H1 (cell line): ENCODE measurements at regions not wholly inside any gene's neighbourhood (a gene's known extent, or its start where the extent isn't known, plus 50 kb on each side); places are given as distances from the start of the nearest gene placed in this dataset.

Experiments
- CTCF ChIA-PET: fragments of 300-600 bp; sonication (Branson Sonifier 250); formaldehyde crosslinking; loops from one replicate; lab custom pipeline; 2021; ENCODE audit not compliant: partially characterized antibody; lab: Charles Lee
- POLR2A ChIA-PET: fragments of 300-600 bp; sonication (Branson Sonifier 250); formaldehyde crosslinking; loops from one replicate; lab custom pipeline; 2021; ENCODE audit warnings: inconsistent platforms; ENCODE audit not compliant: partially characterized antibody; lab: Charles Lee
- DNase-seq, 2 experiments: peaks; one replicate each; pipeline versions ENCODE4 v3.0.0 to v3.0.0-alpha.2; 2010 to 2022; ENCODE audit warnings: low spot score in 2 of 2, low read depth in 1 of 2, mixed read lengths in 1 of 2
- FAIRE-seq: peaks from 2 replicates; lab custom pipeline; 2011; peaks lifted over from hg19 to GRCh38; lab: Jason Lieb, UNC
- H2AFZ ChIP-seq: 2 replicates; pipeline ENCODE4 v1.8.1; 2012; ENCODE audit warnings: low read length, inconsistent platforms
- H2AK5ac ChIP-seq: 2 replicates; pipeline ENCODE4 v1.6.1; 2013; ENCODE audit warnings: low read depth, low read length
- H2BK120ac ChIP-seq: replicated peaks from 2 replicates; pipeline ENCODE3; 2013; ENCODE audit warnings: low read depth, low read length, inconsistent platforms
- H2BK12ac ChIP-seq: 2 replicates; pipeline ENCODE4 v1.6.1; 2013; ENCODE audit warnings: low read depth, low read length
- H2BK15ac ChIP-seq: 2 replicates; pipeline ENCODE4 v1.6.1; 2013; ENCODE audit warnings: low read length
- H2BK20ac ChIP-seq: 2 replicates; pipeline ENCODE4 v1.6.1; 2013; ENCODE audit warnings: low read length
- H2BK5ac ChIP-seq: 2 replicates; pipeline ENCODE4 v1.6.1; 2013; ENCODE audit warnings: low read depth, low read length
- H3K14ac ChIP-seq: 2 replicates; pipeline ENCODE4 v1.6.1; 2013; ENCODE audit warnings: inconsistent platforms; ENCODE audit not compliant: insufficient read length
- H3K18ac ChIP-seq: 2 replicates; pipeline ENCODE4 v1.6.1; 2013; ENCODE audit warnings: low read length; ENCODE audit errors: extremely low read depth
- H3K23ac ChIP-seq: 2 replicates; pipeline ENCODE4 v1.6.1; 2013; ENCODE audit warnings: inconsistent platforms; ENCODE audit not compliant: insufficient read length
- H3K23me2 ChIP-seq: 2 replicates; pipeline ENCODE4 v1.6.1; 2013; ENCODE audit warnings: low read depth, low read length
- H3K27ac ChIP-seq: 2 replicates; pipeline ENCODE4 v1.6.1; 2011; ENCODE audit warnings: low read depth, low read length, inconsistent platforms
- H3K27me3 ChIP-seq, 4 experiments: replicated peaks in 1 of 4; 1 replicate in 1 of 4; 2 replicates in 3 of 4; pipeline versions ENCODE4 v1.6.1 to v1.8.1; 2011 to 2013; ENCODE audit warnings: low read length in 3 of 4, mild to moderate bottlenecking in 3 of 4, inconsistent platforms in 2 of 4, mixed read lengths in 2 of 4, moderate library complexity in 1 of 4; ENCODE audit not compliant: control insufficient read depth in 3 of 4, insufficient read depth in 3 of 4; ENCODE audit errors: extremely low read depth in 1 of 4
- H3K36me3 ChIP-seq, 4 experiments: 2 replicates each; pipeline versions ENCODE4 v1.6.1 to v1.8.1; 2011 to 2013; ENCODE audit warnings: mild to moderate bottlenecking in 4 of 4, low read length in 3 of 4, moderate library complexity in 2 of 4, control low read depth in 1 of 4, inconsistent platforms in 1 of 4; ENCODE audit not compliant: insufficient read depth in 4 of 4, control insufficient read depth in 2 of 4
- H3K4ac ChIP-seq: replicated peaks from 2 replicates; pipeline ENCODE3; 2013; ENCODE audit warnings: low read length, low read depth, mixed read lengths, inconsistent platforms; ENCODE audit not compliant: insufficient read length
- H3K4me1 ChIP-seq, 4 experiments: replicated peaks in 1 of 4; 1 replicate in 1 of 4; 2 replicates in 3 of 4; pipeline versions ENCODE4 v1.6.1 to v1.8.1; 2011 to 2013; ENCODE audit warnings: low read length in 3 of 4, inconsistent platforms in 2 of 4, mixed read lengths in 1 of 4; ENCODE audit not compliant: insufficient read depth in 4 of 4, control insufficient read depth in 3 of 4
- H3K4me2 ChIP-seq, 2 experiments: 2 replicates each; pipeline versions ENCODE4 v1.6.1 to v1.8.1; 2011 to 2013; ENCODE audit warnings: low read depth in 2 of 2, low read length in 2 of 2, control low read depth in 1 of 2, inconsistent platforms in 1 of 2, mild to moderate bottlenecking in 1 of 2; ENCODE audit not compliant: insufficient read depth in 1 of 2
- H3K4me3 ChIP-seq, 4 experiments: fragments of 200-600, 300-600 bp in 1 of 4; sonication (generic), shearing (Covaris generic), sonication (Bioruptor Twin) in 1 of 4; 2 replicates each; pipeline versions ENCODE4 v1.5.1 to v1.8.1; 2011 to 2016; ENCODE audit warnings: low read length in 4 of 4, low read depth in 3 of 4, control low read depth in 2 of 4, inconsistent platforms in 2 of 4, mild to moderate bottlenecking in 2 of 4, mixed read lengths in 1 of 4, moderate library complexity in 1 of 4; ENCODE audit not compliant: insufficient read depth in 2 of 4; ENCODE audit errors: extremely low read depth in 1 of 4
- H3K56ac ChIP-seq: replicated peaks from 2 replicates; pipeline ENCODE3; 2013; ENCODE audit warnings: low read depth, mild to moderate bottlenecking, mixed read lengths, low read length, inconsistent platforms; ENCODE audit not compliant: insufficient read length
- H3K79me1 ChIP-seq: 2 replicates; pipeline ENCODE4 v1.6.1; 2013; ENCODE audit warnings: low read depth, low read length, control low read depth
- H3K79me2 ChIP-seq, 2 experiments: 2 replicates each; pipeline versions ENCODE4 v1.6.1 to v1.8.1; 2012 to 2013; ENCODE audit warnings: low read length in 2 of 2, mild to moderate bottlenecking in 2 of 2, inconsistent platforms in 1 of 2; ENCODE audit not compliant: insufficient read depth in 2 of 2, control insufficient read depth in 1 of 2
- H3K9ac ChIP-seq, 4 experiments: replicated peaks in 1 of 4; 1 replicate in 1 of 4; 2 replicates in 3 of 4; pipeline versions ENCODE4 v1.6.1 to v1.8.1; 2011 to 2013; ENCODE audit warnings: low read depth in 3 of 4, low read length in 3 of 4, control low read depth in 2 of 4, mild to moderate bottlenecking in 2 of 4, moderate library complexity in 2 of 4, inconsistent platforms in 1 of 4; ENCODE audit errors: extremely low read depth in 1 of 4
- H3K9me3 ChIP-seq, 2 experiments: 2 replicates each; pipeline versions ENCODE4 v1.6.1 to v1.8.1; 2012 to 2013; ENCODE audit warnings: mild to moderate bottlenecking in 2 of 2, moderate library complexity in 2 of 2, control low read depth in 1 of 2, inconsistent platforms in 1 of 2, low read depth in 1 of 2, low read length in 1 of 2, mixed read lengths in 1 of 2; ENCODE audit not compliant: insufficient read depth in 2 of 2
- H4K20me1 ChIP-seq, 2 experiments: replicated peaks in 1 of 2; 2 replicates each; pipeline versions ENCODE3 to v1.8.1; 2011 to 2013; ENCODE audit warnings: inconsistent platforms in 2 of 2, low read length in 2 of 2, mild to moderate bottlenecking in 1 of 2; ENCODE audit not compliant: insufficient read depth in 2 of 2, control insufficient read depth in 1 of 2
- H4K5ac ChIP-seq: 2 replicates; pipeline ENCODE4 v1.6.1; 2013; ENCODE audit warnings: low read length, low read depth, mixed read lengths, inconsistent platforms; ENCODE audit not compliant: insufficient read length
- H4K8ac ChIP-seq: 2 replicates; pipeline ENCODE4 v1.8.0; 2013; ENCODE audit warnings: mild to moderate bottlenecking, moderate library complexity, low read length, inconsistent platforms; ENCODE audit not compliant: insufficient read depth; ENCODE audit errors: extremely low read depth
- H4K91ac ChIP-seq: replicated peaks from 2 replicates; pipeline ENCODE3; 2013; ENCODE audit warnings: low read length, mixed read lengths, inconsistent platforms; ENCODE audit not compliant: insufficient read length
- CBX5 ChIP-seq: fragments of 300-800, 300-1000 bp; sonication (generic); IDR thresholded peaks from 2 replicates; pipeline ENCODE4 v1.7.1; 2016; ENCODE audit warnings: antibody characterized with exemption, low read length, low read depth
- CHD2 ChIP-seq: IDR thresholded peaks from 2 replicates; pipeline ENCODE4 v1.6.1; 2012; ENCODE audit warnings: low read length, improper control_type of control experiment
- TAF7 ChIP-seq: optimal IDR thresholded peaks from 2 replicates; pipeline ENCODE3; 2011; ENCODE audit warnings: low read depth, mild to moderate bottlenecking, inconsistent platforms, low read length, moderate library complexity, borderline replicate concordance
- WGBS, 2 experiments: shearing (Covaris generic) in 1 of 2; methylation state at CpG; one replicate each; pipeline versions ENCODE4 v1.1.6 to v1.1.7; 2013 to 2015; ENCODE audit warnings: low lambda C conversion rate in 2 of 2, mixed read lengths in 2 of 2, inconsistent platforms in 1 of 2, low coverage in 1 of 2, missing lambda C conversion rate in 1 of 2; ENCODE audit not compliant: insufficient replicate concordance in 2 of 2, insufficient coverage in 1 of 2, insufficient read length in 1 of 2; ENCODE audit errors: extremely low coverage in 1 of 2, missing lambda C conversion rate in 1 of 2; 5-methylcytosine and 5-hydroxymethylcytosine counted together

DNA sequence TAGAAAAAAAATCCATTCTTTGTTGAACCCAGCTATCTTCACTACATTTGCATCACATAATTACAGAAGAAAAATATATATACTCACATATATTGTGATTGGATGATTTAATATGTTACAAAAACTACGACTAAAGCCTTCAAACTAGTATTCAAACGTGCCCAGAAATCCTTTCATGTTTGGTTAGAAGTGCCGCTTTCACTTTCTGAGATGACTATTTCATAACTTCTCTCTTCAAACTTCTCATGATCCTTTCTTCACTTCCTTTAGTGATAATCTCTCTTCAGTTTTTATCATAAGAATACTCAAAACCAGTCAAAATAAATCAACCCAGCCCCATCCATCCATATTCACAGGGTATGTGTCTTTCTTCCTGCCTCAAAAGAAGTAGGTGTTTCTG, 50.8 kb upstream of the NAF1 start:
- Histone ChIP-seq H3K27me3 (no peaks in the 10 kb centered on the region), H3K14ac (no peak overlapping the region), H3K79me1 (no peaks in the 10 kb centered on the region), H3K36me3 (no peaks in the 10 kb centered on the region), H4K20me1 (no peaks in the 10 kb centered on the region), H4K5ac (no peak overlapping the region), H3K9me3 (peaks cover 0 to 4% of the 10 kb centered on the region in 2 experiments; a peak in 1 of 4 replicates), H3K4me3 (no peak overlapping the region), H2BK120ac (no peak overlapping the region), H2BK12ac (no peak overlapping the region), H4K91ac (no peak overlapping the region), H2AK5ac (no peak overlapping the region), H3K4me2 (no peak overlapping the region), H2AFZ (0 out of 2 replicates have a peak overlapping the region, but pooled peaks have one; percentile 40), H3K23me2 (no peaks in the 10 kb centered on the region), H3K4ac (no peak overlapping the region), H3K27ac (no peak overlapping the region), H2BK5ac (no peak overlapping the region), H3K56ac (no peak overlapping the region), H3K79me2 (no peaks in the 10 kb centered on the region), H3K9ac (no peak overlapping the region), H3K23ac (no peak overlapping the region), H3K4me1 (no peaks in the 10 kb centered on the region), H2BK15ac (no peak overlapping the region), H2BK20ac (no peak overlapping the region), H3K18ac (no peak overlapping the region), H4K8ac (no peak overlapping the region)
- ChIA-PET POLR2A (no interaction called here), CTCF (interaction anchor here (0.7 kb wide), 1 partner anchor 749 kb away, joined by 3 read pairs; no protein-coding TSS in a partner anchor)
- no peak for TF ChIP-seq CHD2
- no peak for TF ChIP-seq TAF7
- no peak for TF ChIP-seq CBX5
- no peak for FAIRE-seq
- WGBS, 2 experiments = 83% methylated on average over 3 of the region's 3 CpGs; no CpG with 5 or more reads in 1 of the 2 experiments
- DNase-seq = no peak
